NT2/D1 (cell line): ENCODE measurements at regions not wholly inside any gene's neighbourhood (a gene's known extent, or its start where the extent isn't known, plus 50 kb on each side); places are given as distances from the start of the nearest gene placed in this dataset.

Experiments
- YY1 ChIP-seq: IDR thresholded peaks from 2 replicates; pipeline ENCODE4 v1.6.1; 2011; ENCODE audit not compliant: insufficient read length, insufficient read depth
- ZNF274 ChIP-seq: IDR thresholded peaks from 2 replicates; pipeline ENCODE4 v1.6.1; 2011; ENCODE audit warnings: mild to moderate bottlenecking, low read depth, low read length

DNA sequence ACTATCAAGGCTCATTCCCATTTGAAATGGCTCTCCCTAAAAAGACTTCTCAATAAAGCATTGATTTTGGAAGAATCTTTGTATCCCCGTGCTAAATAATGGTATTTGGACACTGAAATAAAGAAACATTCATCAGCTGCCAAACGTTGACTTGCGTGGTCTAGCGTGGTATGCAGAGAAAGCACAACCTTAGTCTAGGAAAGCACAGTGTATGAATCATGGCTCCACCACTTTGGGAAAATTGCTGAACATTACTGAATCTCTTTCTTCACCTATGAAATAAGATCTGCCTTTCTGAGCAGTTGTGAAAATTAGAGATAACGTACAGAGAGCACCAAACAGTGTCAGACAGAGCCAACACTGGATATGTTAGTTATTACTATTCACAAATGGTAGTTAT is 353.9 kb downstream of the SS18 start:
- TF ChIP-seq ZNF274 (no peak), YY1 (no peak)
